Stomach (tissue), 8 donors: ENCODE measurements at regions not wholly inside any gene's neighbourhood (a gene's known extent, or its start where the extent isn't known, plus 50 kb on each side); places are given as distances from the start of the nearest gene placed in this dataset.

Experiments
- DNase-seq, 2 donors: peaks; one replicate each; pipeline versions ENCODE4 v3.0.0 to v3.0.0-alpha.2; 2013 to 2019
- H3K27ac ChIP-seq, 5 donors: fragments of 200-600 bp in 4 of 5; sonication (generic) in 4 of 5; one replicate each; pipeline ENCODE4 v1.5.1; 2013 to 2019; ENCODE audit warnings: mild to moderate bottlenecking in 1 of 5, moderate library complexity in 1 of 5
- H3K27me3 ChIP-seq, 3 donors: fragments of 200-600 bp; sonication (generic); one replicate each; pipeline ENCODE4 v1.5.1; 2017 to 2019; ENCODE audit warnings: mixed run types in 1 of 3
- H3K36me3 ChIP-seq, 4 donors: fragments of 200-600 bp; sonication (generic); 1 replicate in 3 of 4; 2 replicates in 1 of 4; pipeline ENCODE4 v1.5.1; 2016 to 2019
- H3K4me1 ChIP-seq, 4 donors: fragments of 200-600 bp; sonication (generic); one replicate each; pipeline ENCODE4 v1.5.1; 2016 to 2019
- H3K4me3 ChIP-seq, 4 donors: fragments of 200-600 bp; sonication (generic) in 3 of 4; one replicate each; pipeline ENCODE4 v1.5.1; 2016 to 2019; ENCODE audit warnings: mild to moderate bottlenecking in 1 of 4
- H3K9me3 ChIP-seq, 4 donors: fragments of 200-600 bp; sonication (generic); one replicate each; pipeline ENCODE4 v1.5.1; 2016 to 2019
- EP300 ChIP-seq: sonication (generic); formaldehyde crosslinking; IDR thresholded peaks from one replicate; pipeline ENCODE4 v1.6.1; 2017; ENCODE audit warnings: antibody characterized with exemption
- POLR2A ChIP-seq, 4 donors: fragments of 450-650 bp; IDR thresholded peaks; one replicate each; pipeline ENCODE4 v1.6.1; 2016; ENCODE audit warnings: antibody characterized with exemption in 4 of 4, control low read depth in 2 of 4, mild to moderate bottlenecking in 1 of 4, moderate library complexity in 1 of 4
- POLR2AphosphoS5 ChIP-seq, 3 donors: sonication (generic); formaldehyde crosslinking; IDR thresholded peaks; one replicate each; pipeline ENCODE4 v1.6.1; 2016; ENCODE audit warnings: antibody characterized with exemption in 3 of 3
- WGBS, 5 donors: extraction: QIAGEN DNeasy Blood & Tissue Kit in 3 of 5; methylation state at CpG; one replicate each; pipeline versions ENCODE4 v1.1.5 to v1.1.7; 2013 to 2018; 5-methylcytosine and 5-hydroxymethylcytosine counted together
- intact Hi-C: fragments of 100-400 bp; cut with DNase I; formaldehyde crosslinking; loops from one replicate; pipeline ENCODE4 v1.15.1; 2023; ENCODE audit warnings: low total_unique reads
- TF ChIP-seq, protein P1 (sequence below), 7 experiments: fragments of 450-650 bp in 4 of 7; fragments of 200-600 bp in 3 of 7; sonication (generic) in 3 of 7; IDR thresholded peaks; one replicate each; pipeline ENCODE4 v1.5.1; 2016 to 2019; ENCODE audit warnings: antibody characterized with exemption in 7 of 7, control low read depth in 2 of 7, mild to moderate bottlenecking in 1 of 7
- donor health status: healthy with polysubstance abuse.
- donor health status: Bipolar disorder and iron deficiency.
- donor health status: healthy.

GRCh38 chr2:12096788-12097449 is 350.5 kb downstream of the LPIN1 start:
- WGBS, 5 donors = 71 to 84% (median 80%) methylated on average over 7 of the region's 7 CpGs
- Histone ChIP-seq H3K27ac (no peak overlapping the region), H3K9me3 (no peaks in the 10 kb centered on the region), H3K27me3 (no peaks in the 10 kb centered on the region), H3K4me1 (no peaks in the 10 kb centered on the region), H3K4me3 (no peak overlapping the region), H3K36me3 (no peaks in the 10 kb centered on the region)
- no peak for DNase-seq
- no peak for TF ChIP-seq POLR2AphosphoS5 (IDR thresholded peaks at IDR 0.05)
- no peak for TF ChIP-seq POLR2A (IDR thresholded peaks at IDR 0.05)
- no peak for TF ChIP-seq EP300
- TF ChIP-seq, protein P1, sequence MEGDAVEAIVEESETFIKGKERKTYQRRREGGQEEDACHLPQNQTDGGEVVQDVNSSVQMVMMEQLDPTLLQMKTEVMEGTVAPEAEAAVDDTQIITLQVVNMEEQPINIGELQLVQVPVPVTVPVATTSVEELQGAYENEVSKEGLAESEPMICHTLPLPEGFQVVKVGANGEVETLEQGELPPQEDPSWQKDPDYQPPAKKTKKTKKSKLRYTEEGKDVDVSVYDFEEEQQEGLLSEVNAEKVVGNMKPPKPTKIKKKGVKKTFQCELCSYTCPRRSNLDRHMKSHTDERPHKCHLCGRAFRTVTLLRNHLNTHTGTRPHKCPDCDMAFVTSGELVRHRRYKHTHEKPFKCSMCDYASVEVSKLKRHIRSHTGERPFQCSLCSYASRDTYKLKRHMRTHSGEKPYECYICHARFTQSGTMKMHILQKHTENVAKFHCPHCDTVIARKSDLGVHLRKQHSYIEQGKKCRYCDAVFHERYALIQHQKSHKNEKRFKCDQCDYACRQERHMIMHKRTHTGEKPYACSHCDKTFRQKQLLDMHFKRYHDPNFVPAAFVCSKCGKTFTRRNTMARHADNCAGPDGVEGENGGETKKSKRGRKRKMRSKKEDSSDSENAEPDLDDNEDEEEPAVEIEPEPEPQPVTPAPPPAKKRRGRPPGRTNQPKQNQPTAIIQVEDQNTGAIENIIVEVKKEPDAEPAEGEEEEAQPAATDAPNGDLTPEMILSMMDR (IDR thresholded peaks at IDR 0.05) = no peak
- intact Hi-C loops = no loop called here

DNA sequence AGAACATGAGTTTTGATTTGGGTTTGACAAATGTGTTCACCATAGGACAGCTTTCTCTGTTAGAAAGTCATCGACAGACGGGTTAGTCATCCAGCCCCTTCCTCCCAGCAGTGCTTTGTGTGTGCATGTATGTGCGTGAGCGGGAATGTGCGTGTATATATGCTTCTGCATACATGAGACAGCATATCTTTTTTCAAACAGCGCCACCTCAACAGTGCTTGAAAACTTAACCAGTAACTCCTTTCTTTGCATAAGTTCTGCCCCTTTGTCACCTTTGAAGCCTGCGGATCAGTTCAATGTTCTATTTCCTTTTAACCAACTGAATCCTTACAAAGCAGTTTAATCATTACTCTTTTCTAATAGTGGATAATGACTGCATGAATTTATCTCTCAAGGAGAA is 351.4 kb downstream of the LPIN1 start:
- Histone ChIP-seq H3K4me3 (no peak overlapping the region), H3K27me3 (no peaks in the 10 kb centered on the region), H3K4me1 (no peaks in the 10 kb centered on the region), H3K9me3 (no peaks in the 10 kb centered on the region), H3K27ac (no peak overlapping the region), H3K36me3 (no peaks in the 10 kb centered on the region)
- intact Hi-C loops = no loop called here
- 75 to 84% (median 81%) methylated on average over 7 of the region's 7 CpGs for WGBS, 5 donors
- no peak for DNase-seq
- TF ChIP-seq EP300 = no peak
- TF ChIP-seq, protein P1 (IDR thresholded peaks at IDR 0.05) = no peak
- TF ChIP-seq POLR2AphosphoS5 (IDR thresholded peaks at IDR 0.05) = no peak
- no peak for TF ChIP-seq POLR2A (IDR thresholded peaks at IDR 0.05)

- Histone ChIP-seq H3K9me3 (no peaks in the 10 kb centered on the region), H3K27ac (no peak overlapping the region), H3K36me3 (no peaks in the 10 kb centered on the region), H3K27me3 (no peaks in the 10 kb centered on the region), H3K4me3 (no peak overlapping the region), H3K4me1 (no peaks in the 10 kb centered on the region)
- intact Hi-C loops = no loop called here
- WGBS, 5 donors = 83 to 92% (median 87%) methylated on average over 3 of the region's 3 CpGs
- TF ChIP-seq, protein P1 (IDR thresholded peaks at IDR 0.05) = no peak
- TF ChIP-seq POLR2AphosphoS5 (IDR thresholded peaks at IDR 0.05) = no peak
- DNase-seq = no peak
Observed at GRCh38 chr2:12099374-12099773, 352.9 kb downstream of the LPIN1 start.

- intact Hi-C loops = no loop called here
- Histone ChIP-seq H3K4me3 (no peak overlapping the region), H3K9me3 (no peaks in the 10 kb centered on the region), H3K36me3 (no peaks in the 10 kb centered on the region), H3K4me1 (peaks cover 0 to under 1% (median 0%) of the 10 kb centered on the region in 4 donors), H3K27ac (no peak overlapping the region), H3K27me3 (no peaks in the 10 kb centered on the region)
- WGBS, 5 donors = 93 to 96% (median 94%) methylated on average over 2 of the region's 2 CpGs
- TF ChIP-seq, protein P1 (IDR thresholded peaks at IDR 0.05) = no peak
- TF ChIP-seq EP300 (no peak), POLR2AphosphoS5 (IDR thresholded peaks at IDR 0.05) (no peak), POLR2A (IDR thresholded peaks at IDR 0.05) (no peak)
- no peak for DNase-seq
Observed at GRCh38 chr2:12102679-12103078, 356.2 kb downstream of the LPIN1 start.
